ENCODE measurements at regions not wholly inside any gene's neighbourhood (a gene's known extent, or its start where the extent isn't known, plus 50 kb on each side); places are given as distances from the start of the nearest gene placed in this dataset.

- DNase-seq, result no peak
Measured at GRCh38 chr11:116505298-116506262, 267.2 kb downstream of the BUD13 start.

DNA sequence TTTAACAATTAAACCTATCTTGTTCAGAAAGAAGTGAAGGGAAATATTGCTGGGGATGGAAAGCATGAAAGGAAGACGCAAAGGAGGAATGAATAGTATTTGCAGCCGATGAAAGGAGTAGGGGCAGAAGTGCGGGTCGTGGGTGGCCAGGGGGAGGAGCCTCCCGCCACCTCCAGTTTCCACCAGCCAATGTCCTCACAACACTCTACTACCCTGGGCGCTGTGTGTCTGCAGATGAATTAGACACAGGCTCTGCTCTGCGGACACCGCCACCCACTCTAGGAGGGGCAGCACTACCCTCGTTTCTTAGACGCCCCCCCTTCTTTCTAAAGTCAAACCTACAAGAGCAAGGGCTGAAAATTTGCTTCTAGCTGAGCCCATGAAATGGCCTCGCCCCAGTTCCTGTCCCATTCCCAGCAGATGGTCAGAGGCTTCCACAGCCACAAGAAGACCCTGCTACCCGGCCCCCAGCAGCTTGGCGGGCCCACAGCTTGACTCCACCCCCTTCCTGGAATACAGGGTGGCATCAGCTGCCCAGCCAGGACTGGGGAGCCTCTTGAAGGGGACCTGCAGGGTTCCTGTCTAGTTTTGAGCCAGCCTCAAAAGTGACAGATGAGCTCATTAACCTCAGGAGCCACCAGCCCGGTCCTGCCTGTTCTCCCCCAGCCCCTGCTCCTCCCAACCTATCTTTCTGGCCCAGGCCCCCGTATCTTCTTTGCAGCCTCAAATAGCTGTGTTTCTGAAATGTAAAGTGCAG is 268.1 kb downstream of the BUD13 start:
- DNase-seq, result no peak

- no peak for DNase-seq
Measured at GRCh38 chr11:116503216-116504160, 269.3 kb downstream of the BUD13 start.

DNA sequence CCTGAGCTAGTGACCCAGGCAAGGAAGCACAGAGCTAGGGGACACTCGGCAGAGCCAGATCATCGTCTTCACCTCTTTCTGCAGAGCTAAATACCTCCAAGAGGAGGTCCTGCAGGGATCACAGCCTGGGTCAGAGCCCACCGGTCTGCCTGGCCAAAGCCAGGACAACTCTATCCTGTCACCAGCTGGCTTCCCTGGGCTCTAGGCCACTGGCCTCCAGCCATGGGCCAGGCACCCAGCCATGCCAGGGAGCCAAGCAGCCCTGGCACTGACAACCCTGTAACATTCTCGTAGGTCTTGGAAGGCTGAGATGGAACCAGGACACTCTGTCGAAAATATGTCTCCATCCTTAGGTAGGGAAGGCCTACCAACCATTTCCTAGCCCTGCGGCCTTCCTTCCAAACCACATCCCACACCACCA is 270.1 kb downstream of the BUD13 start:
- DNase-seq, result no peak

GRCh38 chr11:116501728-116502127 is 271.1 kb downstream of the BUD13 start:
- no peak for DNase-seq

DNA sequence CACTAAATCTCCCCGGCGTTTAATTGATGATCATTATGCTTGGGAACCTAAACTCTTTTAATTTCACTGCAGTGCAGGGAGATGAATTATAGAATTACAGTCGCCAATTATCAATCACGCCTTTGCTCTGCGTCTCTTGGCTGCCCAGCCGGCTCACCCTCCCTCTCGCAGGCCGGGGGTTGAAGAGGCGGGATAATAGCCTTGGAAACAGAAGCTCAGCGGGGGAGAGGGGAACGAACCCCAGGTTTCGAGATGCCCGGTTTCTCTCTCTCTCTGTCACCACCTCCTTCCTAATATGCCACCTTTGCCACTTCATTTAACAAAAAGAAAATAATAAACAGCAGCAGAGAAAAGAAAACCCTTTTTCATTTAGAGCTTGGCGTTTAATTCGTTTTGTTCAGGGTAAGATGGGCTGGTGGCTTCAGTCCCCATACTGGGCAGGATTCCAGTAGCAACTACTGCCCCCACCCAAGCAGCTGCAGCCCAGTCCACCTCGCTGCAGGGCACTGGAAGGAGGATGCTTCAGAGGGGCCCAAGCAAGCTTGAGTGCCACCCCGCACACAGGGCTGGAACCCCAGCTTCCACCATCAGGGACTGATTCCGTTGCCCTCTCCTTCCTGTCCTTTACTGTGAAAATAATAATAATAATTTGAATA is 271.7 kb downstream of the BUD13 start:
- no peak for DNase-seq

DNA sequence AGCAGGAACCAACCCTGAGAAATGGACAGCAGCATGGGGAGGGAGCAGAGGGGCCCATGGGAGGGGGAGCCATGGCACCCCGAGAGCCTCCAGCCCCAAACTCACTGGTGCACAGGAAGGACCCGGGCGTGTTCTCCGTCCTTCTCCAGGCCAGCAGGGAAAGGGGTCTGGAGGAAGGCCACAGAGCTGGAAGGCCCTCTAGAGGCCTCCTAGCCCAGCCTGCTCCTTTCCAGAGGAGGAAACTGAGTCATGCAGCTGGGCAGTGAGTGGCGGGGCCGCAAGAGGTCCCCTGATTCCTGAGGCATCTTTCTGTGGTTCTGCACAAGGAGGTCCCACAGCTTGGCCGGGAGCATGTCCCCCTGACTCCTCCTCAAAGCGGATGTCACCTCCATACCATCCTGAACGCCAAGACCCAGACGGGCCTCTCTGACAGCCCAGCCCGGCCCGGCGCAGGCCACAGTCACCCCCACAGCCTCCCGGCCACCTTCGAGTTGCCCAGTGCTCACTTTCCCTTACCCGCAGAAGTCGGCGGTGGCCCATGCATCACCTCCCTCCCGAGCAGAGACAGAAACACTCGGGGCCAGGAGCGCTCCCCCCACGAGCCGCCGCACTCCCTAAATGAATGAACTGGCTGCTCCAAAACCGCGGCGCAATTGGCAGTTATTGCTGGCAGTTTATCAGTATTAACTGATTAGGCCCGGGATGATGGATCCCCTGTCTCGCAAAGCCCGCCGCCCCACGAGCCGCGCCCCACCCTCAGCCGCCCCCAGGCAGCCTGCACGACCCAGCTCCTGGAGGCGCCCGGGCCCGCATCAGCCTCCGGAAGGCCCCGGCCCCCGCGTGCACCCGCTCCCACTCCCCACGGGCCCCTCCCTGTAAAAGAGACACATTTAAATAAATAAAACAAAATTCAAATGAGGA is 272.5 kb downstream of the BUD13 start:
- DNase-seq, result no peak

DNA sequence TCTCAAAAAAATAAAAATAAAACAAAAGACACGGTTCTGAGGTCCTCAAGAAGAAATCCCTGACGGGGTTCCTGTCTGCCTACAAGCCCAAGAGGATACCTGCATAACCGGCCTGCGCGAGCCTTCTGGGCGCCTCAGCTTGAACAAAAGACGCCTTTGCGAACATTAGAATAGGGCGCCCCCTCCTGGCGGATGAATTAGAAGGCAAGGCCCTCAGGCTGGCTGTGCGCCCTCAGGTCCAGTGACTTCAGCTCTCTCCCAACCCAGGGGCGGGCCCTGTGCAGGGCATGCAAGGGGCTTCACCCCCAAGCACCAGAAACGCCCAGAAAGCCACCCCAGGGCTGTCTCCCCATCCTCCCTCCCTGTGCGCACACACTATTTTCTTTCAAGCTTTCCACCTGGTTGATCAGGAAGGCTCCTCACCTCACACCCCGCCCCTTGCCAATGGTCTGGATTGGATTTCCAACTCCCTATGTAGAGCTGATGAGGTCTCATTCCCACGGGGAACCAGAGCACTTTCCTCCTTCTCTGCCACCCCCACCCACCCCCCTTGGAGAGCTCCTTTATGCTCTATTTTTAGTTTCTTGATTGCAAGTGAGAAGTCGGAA is 273.3 kb downstream of the BUD13 start:
- peak; percentile 86 for DNase-seq

- DNase-seq, result no peak
Measured at GRCh38 chr11:116498161-116498560, 274.6 kb downstream of the BUD13 start.

DNA sequence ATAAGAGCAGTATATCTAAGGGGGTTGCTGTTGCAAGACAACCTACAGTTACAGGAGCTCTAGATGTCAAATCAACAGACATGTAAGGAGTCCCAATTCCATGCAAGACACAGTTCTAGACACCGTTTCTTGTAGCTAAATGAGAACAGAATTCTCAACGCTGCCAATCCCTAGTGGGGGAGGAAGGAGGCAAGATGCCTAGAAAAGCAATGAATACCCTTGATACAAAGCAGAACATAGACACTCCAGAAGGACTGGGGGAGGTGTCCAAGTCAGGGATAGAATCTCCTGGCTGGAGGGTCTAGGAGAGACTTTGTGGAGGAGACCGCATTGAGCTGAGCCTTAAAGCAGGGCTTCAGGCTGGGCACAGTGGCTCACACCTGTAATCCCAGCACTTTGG is 280.2 kb downstream of the BUD13 start:
- DNase-seq, result no peak

- no peak for DNase-seq
Measured at GRCh38 chr11:116488836-116489389, 283.9 kb downstream of the BUD13 start.

DNA sequence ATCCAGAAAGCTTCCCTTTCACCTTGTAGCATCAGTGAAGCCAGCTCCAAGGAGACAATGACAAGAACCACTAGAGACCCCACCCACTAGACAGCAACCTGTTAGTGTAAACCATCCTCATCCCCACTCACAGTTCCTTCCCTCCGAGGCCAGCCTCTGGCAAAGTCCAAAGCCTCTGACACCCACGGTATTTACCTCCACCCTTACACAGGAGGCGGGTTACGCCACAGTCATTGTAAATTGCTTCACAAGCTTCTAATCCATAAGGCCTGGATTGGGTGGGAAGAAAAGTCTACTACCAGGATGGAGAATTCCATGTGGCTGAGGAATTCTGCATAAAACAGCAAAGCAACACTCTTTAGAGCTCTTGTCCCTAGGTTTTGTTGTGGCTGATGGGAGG is 287.4 kb downstream of the BUD13 start:
- DNase-seq, result no peak

DNA sequence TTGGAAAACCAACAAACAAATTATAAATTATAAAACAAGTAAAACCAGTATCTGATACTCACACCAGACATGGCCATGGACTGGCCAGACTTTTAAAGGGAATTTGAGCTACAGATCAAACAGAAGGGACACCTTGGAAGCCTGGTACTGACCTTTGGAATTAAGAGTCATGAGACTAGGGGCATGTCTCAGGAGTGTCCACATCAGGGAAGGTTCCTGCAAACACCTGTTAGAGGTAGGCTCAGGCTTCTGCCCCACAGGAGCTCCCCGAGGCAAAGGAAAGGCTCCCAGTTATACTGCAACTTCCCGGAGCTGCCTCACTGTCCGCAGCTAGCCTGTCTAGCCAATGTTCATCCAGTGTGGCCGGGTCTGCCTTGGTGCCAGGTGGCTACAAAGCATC is 290.1 kb downstream of the BUD13 start:
- DNase-seq, result no peak

- no peak for DNase-seq
Measured at GRCh38 chr11:116481126-116481675, 291.6 kb downstream of the BUD13 start.

- DNase-seq, result no peak
Measured at GRCh38 chr11:116478669-116479668, 293.8 kb downstream of the BUD13 start.

- no peak for DNase-seq
Measured at GRCh38 chr11:116478205-116478604, 294.6 kb downstream of the BUD13 start.

DNA sequence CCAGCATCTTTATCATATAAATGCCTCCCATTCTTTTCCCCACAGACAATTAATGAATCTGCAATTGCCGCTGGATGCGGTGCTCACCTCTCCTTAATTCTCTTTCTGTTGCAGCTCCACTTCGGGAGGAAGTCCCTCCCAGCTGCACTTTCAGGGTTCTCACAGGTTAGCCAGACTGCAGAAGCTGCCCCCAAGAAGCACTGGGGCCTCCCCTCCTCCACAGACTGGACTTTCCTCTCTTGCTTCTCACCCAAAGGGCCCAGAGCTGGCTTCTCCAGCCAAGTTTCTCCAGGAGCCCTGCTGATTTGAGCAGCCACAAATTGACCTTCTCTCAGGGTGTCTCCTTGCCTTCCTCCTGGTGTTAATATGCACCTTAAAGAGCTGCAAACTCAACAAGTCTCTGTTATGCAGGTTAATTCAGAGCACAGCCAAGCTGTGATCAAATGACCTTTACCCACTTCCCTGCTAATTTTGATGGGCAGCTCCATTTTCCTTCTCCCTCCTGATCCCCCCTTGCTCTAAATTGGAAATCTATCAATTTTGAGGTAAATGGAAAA is 298.9 kb downstream of the BUD13 start:
- DNase-seq, result no peak
